ENCODE measurements at regions not wholly inside any gene's neighbourhood (a gene's known extent, or its start where the extent isn't known, plus 50 kb on each side); places are given as distances from the start of the nearest gene placed in this dataset.

DNA sequence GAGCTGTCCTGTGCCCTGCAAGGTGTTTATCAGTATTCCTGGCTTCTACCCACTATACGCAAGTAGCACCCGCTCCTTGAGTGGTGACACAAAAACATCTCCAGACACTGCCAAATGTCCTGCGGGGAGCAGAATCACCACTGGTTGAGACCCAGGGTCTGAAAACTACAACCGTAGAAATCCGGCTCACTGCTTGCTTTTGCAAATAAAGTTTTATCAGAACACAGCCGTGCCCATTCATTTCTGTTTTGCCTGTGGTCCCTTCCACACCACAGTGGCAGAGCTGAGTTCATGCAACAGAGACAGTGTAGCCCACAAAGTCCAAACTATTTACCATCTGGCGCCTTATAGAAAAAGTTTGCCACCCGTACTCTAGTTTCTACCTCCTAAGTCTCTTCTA is 125.7 kb upstream of the DIO3 start:
- no peak for DNase-seq

DNA sequence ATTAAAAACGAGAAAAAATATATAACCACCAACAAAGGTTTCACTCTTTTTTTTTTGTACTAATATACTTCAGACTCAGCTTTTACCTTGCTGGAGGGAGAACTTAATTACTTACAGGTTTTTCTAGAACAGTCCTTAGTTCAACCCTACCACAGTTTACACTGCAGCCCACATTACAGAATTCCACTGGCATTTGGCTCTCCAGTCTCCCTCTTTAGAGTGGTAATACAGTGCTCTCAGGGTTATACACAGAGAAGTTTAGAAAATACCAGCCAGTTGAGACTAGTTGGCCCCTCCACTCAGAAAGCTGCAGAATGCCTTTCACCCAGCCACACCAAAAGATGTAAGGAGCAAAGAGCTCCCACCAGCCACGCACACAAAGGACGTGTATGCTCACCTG is 122.3 kb upstream of the DIO3 start:
- no peak for DNase-seq

GRCh38 chr14:101440496-101440895 is 120.8 kb upstream of the DIO3 start:
- DNase-seq = no peak

DNA sequence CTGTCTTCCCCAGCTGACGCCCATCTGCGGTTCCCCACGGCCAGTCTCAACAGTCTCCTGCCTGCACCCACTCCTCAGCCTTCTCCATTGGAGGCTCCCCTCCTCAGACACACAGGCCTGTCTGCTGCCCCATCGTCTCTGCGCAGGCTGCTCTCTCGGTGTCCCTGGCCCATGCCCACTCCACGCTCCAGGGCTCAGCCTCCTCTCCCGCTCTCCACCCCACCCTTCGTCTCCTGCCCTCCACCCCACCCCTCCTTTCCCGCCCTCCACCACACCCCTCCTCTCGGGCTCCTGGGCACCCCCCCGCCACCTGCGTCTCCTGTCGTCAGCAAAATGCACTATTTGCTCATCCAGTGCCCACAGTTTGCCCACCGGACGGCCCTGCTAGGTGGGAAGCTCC is 119.6 kb upstream of the DIO3 start:
- no peak for DNase-seq

DNA sequence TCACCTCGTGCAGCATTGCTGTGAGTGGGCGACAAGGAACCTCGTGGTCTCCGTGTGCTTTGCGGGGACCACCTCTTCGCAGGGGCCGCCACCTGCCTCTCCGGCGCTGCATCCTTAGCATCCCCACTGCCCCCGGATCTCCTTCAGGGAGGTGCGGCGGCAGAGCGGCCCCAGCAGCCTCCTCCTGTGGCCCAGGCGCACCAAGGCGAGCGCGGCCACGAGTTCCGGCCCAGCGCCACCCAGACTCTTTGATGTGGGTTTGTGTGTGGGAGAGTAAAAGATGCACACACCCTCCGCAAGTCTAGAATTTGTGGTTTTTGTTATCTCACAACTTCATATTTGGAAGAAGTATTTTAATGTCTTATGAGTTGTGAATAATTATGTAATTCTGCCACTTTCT is 118.8 kb upstream of the DIO3 start:
- no peak for DNase-seq

GRCh38 chr14:101444116-101444515 is 117.2 kb upstream of the DIO3 start:
- DNase-seq = no peak

- DNase-seq = no peak
Observed at GRCh38 chr14:101445278-101445677, 116.0 kb upstream of the DIO3 start.

DNA sequence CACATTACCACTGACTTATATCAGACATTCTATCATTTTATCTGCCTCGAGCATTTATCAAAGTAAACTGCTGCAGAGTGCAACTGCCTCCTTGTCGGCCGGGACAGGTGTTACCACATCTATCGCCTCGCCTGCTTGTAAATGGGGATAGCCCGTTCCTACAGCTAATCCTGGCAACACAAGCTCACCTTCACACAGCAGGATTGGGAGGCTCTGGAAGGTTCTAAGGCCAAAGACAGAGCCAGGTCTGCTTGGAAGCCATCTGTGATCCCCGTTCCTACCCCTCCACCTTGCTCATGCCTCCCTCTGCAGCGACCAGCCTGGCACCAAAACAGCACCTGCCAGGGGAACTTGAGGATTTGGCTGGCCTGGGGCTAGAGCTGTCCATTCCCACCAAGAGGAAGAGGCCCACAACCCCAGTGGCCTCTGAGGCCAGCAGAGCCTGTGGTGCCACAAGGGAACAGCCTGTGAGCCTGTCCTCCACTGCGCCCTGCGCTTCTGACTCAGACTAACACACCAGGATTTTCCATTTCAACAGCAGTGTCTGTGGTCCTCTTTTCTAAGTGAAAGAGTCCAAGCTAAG is 114.8 kb upstream of the DIO3 start:
- DNase-seq = no peak

- no peak for DNase-seq
Observed at GRCh38 chr14:101449114-101449513, 112.2 kb upstream of the DIO3 start.

DNA sequence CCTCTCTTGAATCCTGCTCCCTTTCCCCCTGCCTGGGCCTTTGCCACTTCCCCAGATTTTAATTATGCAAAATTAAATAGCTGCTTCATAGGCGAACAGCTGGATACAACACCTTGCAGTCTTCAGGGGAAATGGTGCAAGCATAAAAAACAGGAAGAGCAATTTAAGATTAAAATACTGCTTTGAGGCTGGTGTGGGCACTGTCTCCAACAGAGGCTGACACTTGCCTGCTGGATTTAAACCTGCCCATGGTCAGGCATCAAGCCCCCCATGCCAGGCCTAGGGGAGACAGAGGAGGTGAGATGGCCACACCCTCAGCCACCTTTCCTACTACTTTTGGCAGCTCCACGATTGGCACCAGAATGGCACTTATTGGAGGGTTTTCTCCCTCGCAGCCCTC is 110.1 kb upstream of the DIO3 start:
- DNase-seq = no peak

GRCh38 chr14:101453225-101453624 is 108.1 kb upstream of the DIO3 start:
- DNase-seq = no peak

- no peak for DNase-seq
Observed at GRCh38 chr14:101454229-101454628, 107.1 kb upstream of the DIO3 start.

- DNase-seq = no peak
Observed at GRCh38 chr14:101456246-101457175, 104.8 kb upstream of the DIO3 start.

- no peak for DNase-seq
Observed at GRCh38 chr14:101457301-101457935, 103.9 kb upstream of the DIO3 start.

GRCh38 chr14:101457936-101458740 is 103.2 kb upstream of the DIO3 start:
- no peak for DNase-seq

DNA sequence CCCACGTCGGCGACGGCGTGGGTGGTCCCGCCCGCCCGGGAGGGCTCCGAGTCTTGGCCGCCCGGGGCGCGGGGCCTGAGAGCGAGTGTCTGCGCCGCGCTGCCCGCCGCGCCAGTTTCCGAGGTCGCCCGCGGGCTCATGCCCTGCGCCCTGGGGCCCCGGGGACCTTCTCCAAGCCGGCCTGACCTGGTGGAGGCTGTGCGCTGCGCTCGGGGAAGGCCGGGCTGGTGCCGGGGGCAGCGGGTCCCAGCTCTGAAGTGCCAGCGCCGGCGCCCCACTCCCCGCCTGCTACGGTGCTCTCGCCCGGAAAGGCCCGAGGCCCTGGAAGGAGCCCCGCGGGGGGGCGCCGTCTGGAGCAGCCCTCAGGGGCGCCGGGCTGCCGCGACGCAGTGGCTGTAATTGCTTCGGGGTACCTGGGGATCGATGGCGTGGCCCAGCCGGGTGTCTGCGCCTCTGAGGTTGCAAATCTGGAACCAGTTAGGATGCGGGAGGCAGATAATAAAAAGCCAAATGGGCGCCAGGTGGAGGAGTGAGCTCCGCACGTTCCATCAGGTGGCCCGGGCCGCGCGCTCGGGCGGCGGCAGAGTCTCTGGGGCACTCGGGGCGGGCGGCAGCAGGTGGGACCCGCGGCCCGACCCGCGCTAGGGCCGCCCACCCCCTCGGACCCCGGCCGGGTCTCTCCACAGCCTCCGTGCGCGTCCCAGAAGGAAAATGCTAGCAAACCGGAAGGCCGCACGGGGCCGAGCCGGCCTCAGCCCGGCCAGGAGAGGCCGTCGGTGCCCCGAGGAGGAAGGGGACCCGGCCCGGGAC is 102.3 kb upstream of the DIO3 start:
- DNase-seq = no peak

DNA sequence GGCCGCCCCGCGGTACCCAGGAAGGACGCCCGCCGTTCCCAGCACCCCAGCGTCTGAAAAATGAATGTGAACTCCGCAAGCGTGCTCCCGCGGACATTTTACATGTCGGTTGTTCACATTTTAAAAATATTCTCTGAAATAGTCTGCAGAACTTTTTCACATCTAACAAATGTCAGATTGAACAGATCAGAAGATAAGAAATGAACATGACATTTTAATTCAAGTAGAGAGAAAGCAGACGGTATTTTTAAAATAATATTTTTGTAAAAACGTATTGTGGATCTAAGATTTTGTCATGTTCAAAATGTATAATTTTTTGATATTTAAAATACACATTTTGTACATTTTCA is 101.8 kb upstream of the DIO3 start:
- no peak for DNase-seq

- no peak for DNase-seq
Observed at GRCh38 chr14:101460521-101460920, 100.8 kb upstream of the DIO3 start.

DNA sequence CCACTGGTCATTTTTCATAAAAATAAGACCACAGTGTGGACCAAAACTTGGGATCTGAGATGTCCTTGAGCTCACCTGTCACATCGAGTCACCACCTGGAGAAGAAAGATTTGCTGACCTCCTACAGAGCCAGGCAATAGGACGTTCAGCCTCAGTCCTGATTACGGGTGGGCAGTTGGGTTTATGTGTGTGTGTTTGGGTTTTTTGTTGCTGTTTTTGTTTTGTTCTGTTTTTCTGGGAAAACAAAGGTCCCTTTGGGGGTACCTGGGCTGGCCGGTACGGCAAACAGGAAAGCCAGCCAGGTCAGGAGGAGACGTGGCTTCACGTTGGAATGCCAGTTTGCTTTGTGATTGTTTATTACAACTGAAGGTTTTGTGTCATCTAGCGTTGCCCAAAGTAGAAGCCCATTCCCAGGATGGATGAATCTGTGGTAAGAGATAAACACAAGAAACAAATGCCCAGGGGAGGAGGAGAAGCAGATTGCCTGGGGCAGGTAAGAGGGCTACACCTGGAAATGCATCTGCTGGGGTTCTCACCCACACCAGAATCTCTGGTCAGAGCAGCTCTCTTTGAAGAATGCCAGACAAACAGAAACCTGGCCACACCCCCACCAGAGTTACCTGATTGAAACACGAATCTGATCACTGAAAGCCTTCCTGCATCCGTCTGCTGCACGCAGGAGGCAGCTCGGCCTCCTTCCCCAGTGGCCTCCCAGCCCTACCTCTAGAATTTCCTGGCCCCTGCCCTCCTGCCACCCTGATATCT is 100.1 kb upstream of the DIO3 start:
- DNase-seq = no peak

DNA sequence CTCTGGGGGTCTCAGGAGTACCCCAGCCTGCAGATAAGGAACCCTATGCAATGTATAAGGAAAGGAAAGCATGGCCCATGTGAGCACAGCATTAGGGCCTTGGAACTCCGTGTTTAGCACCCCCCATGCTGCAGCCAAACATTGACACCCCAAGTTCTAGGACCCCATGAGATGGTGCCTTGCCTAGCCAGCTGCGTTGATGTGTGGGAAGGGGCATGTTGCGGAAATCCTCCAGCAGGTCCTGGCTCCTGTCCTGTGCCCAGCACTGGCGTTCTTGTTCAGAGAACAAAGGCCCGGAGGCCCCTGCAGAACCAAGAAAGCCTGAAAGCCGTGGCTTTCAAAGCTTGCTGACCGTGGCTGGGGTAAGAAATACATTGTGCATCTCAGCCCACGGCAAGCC is 99.4 kb upstream of the DIO3 start:
- no peak for DNase-seq

DNA sequence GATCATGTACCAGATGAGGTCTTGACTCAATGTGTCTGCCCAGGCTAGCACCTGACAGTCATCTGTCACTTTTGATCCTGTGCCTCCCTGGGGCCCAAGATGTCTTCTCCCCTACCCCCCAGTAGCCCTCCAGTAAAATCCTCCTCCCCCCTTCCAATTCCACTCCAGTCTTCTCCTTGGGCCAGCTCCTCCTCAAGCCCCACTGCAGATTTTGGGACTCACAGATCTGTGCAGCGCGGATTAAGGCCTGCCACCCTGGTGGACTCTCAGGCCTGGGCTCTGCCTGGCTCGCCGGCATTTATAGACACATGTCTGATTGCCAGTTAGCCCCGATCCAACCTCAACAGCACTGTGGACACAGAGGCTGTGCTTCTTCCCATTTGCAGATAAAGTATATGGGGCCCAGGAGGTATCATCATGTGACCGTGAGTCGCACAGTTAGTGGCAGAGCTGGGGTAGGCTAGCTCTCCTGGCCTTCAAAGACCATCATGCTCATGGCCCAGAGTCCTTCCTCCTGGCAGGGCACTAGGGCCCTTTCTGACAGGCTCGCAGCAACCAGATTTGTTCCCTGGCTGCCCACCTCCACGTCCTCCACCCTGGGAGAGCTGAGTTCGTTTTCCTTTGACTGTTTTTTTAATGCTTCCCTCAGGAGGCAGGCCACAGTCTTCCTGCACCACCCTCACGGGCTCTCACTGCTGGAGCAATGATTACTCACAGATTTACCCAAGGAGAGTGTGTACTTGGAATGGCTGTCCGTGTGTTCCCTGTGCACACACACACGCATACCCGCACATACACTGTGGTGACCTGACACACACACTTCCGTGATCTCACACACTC is 98.3 kb upstream of the DIO3 start:
- DNase-seq = no peak

All from NCI-H524 treated with DMSO at 0.1 percent for 48 hours (cell line).